Epithelial cell of proximal tubule (primary cell): ENCODE measurements at regions not wholly inside any gene's neighbourhood (a gene's known extent, or its start where the extent isn't known, plus 50 kb on each side); places are given as distances from the start of the nearest gene placed in this dataset.

Experiments used
- DNase-seq: peaks from one replicate; pipeline ENCODE4 v3.0.0-alpha.2; 2011; ENCODE audit warnings: low read depth
- H3K4me3 ChIP-seq: 2 replicates; pipeline ENCODE4 v1.5.1; 2011; ENCODE audit warnings: low read depth, mild to moderate bottlenecking, low read length
- TF ChIP-seq, protein P1 (sequence below): conservative IDR thresholded peaks from 2 replicates; pipeline ENCODE4 v1.5.1; 2012; ENCODE audit warnings: low read depth, mild to moderate bottlenecking, low read length

DNA sequence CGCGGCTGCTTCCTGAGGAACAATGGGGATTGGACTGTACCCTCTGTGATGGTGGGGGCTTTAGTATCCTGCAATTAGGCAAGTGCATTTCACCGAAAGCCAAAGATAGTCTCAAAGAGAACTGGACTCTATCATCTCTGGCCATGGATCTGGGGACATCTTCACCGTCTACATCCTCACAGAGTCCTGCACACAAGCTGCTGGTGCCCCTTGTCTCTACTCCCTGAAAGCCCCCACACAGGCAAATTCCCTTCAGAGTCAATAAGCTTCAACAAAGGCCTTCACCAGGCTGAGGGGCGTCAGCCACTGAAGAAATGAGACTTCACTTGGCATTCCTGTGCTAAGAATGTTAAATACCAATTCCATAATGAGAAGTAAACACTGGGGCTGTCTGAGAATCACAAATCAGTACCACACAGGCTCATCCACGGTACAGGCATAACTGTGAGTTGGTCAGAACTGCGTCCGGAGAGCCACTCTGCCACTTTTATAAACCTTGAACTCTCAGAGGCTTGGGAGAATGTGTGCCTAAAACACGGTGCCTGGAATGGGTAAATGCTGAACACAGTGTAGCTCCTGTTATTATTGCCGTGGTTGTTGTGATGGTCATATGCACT is 432.7 kb downstream of the ZNF521 start:
- TF ChIP-seq, protein P1, sequence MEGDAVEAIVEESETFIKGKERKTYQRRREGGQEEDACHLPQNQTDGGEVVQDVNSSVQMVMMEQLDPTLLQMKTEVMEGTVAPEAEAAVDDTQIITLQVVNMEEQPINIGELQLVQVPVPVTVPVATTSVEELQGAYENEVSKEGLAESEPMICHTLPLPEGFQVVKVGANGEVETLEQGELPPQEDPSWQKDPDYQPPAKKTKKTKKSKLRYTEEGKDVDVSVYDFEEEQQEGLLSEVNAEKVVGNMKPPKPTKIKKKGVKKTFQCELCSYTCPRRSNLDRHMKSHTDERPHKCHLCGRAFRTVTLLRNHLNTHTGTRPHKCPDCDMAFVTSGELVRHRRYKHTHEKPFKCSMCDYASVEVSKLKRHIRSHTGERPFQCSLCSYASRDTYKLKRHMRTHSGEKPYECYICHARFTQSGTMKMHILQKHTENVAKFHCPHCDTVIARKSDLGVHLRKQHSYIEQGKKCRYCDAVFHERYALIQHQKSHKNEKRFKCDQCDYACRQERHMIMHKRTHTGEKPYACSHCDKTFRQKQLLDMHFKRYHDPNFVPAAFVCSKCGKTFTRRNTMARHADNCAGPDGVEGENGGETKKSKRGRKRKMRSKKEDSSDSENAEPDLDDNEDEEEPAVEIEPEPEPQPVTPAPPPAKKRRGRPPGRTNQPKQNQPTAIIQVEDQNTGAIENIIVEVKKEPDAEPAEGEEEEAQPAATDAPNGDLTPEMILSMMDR = no peak
- no peak overlapping the region for H3K4me3 ChIP-seq
- DNase-seq = no peak

DNA sequence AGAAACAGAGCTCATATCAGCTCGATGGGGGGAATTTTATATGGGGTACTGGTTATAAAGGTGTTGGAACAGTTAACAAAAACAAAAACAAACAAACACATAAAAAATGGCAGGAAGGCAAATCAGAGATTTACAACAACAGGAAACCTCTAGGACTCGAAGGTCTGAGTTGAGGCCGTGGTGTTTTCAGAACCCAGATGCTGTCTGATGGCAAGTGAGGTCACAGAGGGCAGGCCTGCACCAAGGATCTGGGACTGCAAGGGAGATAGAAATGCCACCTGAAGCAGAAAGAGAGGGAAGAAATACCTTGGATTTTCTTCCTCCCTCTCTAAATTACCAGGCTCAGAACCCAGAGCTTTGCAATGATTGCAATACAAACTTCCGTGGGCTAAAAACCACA is 429.5 kb downstream of the ZNF521 start:
- TF ChIP-seq, protein P1 = no peak
- no peak overlapping the region for H3K4me3 ChIP-seq

DNA sequence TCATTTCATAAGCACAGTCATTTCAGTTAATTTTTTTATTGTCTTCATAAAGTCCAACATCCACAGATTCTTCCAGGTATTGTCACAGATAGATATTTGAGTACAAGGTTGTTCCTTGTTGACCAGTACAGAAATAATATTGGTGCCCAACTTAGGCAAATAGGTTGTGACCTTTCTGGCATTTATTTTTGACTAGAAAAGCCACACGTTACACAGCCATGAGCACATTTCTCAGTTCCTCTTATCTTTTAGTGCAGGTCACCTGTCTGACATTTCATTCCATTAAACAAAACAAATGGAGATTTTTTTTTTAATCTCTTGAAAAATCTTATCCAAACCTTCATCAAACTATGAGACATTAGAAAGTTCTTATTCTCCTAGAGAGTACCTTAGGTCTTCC is 428.8 kb downstream of the ZNF521 start:
- no peak for DNase-seq
- TF ChIP-seq, protein P1 = no peak
- no peak overlapping the region for H3K4me3 ChIP-seq

More for the DNA sequence above, 429.5 kb downstream of the ZNF521 start:
- no peak for DNase-seq

DNA sequence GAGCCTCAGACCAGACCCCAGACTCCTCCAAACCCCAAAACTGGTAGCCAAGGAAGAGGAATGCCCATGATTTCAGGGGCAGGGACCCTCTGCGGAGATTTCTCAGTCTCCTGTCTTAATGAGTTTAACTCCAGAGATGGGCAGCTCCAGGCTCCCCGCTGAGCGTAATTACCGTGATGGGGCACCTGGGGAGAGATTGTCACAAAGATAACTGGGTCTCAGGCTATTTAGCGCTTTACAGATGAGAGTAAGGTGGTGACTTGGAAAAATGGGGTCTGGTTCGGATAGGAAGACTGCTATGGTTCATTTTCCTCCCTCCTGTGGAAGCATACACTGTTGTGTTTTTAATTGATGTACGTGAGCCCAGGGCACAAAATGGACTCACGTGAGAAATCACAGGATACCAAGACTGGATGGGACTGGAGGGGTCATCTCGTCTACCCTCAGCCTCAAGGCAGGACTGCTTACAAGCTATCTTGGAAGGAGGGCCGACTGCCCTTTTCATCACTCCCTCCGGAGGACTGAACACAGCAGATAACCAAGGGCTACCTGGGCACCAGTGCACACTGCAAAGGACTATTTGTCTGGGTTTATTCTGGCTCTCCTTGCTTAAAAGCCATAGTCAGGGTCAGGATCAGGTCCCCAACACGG is 427.8 kb downstream of the ZNF521 start:
- no peak for DNase-seq
- no peak overlapping the region for H3K4me3 ChIP-seq
- TF ChIP-seq, protein P1 = no peak

DNA sequence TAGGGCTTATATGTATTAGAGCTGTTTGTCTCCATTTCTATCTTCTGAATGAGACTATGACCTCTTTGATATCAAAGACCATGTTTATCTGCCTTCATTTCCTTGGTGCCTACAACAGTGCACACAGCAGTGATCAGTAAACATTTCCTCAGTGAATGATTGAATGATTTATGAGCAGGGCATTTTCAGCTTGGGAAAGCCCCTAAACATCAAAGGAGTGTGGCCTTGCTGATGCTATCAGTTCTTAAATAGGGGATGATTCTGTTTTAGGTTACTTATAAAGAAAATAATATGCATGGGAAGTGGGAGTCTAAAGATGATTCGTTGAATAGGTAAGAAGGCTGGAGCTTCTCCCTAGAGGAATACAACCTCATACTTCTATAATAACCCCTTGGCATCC is 425.3 kb downstream of the ZNF521 start:
- no peak for DNase-seq
- no peak overlapping the region for H3K4me3 ChIP-seq
- TF ChIP-seq, protein P1 = no peak

DNA sequence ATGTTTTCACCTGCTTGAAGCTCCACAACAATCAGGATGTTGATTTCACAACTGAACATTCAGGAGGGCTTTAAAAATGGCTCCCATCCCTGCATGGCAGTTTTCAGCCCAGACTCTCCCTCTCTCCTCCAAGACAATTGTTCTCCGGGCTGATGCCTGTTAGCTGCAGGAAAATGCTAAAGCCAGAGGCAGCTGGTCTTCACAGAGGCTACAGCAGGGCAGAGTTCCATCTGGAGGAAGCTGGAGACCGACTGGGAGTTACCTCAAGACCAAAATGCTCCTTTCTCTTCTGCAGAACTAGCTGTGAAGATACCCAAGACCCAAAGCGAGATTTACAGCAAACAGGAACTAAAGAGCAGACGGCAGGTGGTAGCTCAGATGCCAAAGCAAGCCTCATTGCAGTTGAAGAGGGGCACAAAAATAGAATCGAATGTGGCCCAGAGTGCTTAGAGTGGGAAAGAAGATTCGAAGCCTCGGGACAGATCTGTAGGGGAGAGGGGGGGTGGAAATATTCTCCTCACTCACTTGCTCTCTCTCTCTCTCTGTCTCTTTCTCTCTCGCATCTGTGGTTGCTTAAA is 423.6 kb downstream of the ZNF521 start:
- no peak for DNase-seq
- TF ChIP-seq, protein P1 = no peak
- H3K4me3 ChIP-seq = no peak overlapping the region
